ENCODE measurements at regions not wholly inside any gene's neighbourhood (a gene's known extent, or its start where the extent isn't known, plus 50 kb on each side); places are given as distances from the start of the nearest gene placed in this dataset.
A peak's percentile ranks its signal among the peaks of the same experiment; 100 is the strongest.

DNA sequence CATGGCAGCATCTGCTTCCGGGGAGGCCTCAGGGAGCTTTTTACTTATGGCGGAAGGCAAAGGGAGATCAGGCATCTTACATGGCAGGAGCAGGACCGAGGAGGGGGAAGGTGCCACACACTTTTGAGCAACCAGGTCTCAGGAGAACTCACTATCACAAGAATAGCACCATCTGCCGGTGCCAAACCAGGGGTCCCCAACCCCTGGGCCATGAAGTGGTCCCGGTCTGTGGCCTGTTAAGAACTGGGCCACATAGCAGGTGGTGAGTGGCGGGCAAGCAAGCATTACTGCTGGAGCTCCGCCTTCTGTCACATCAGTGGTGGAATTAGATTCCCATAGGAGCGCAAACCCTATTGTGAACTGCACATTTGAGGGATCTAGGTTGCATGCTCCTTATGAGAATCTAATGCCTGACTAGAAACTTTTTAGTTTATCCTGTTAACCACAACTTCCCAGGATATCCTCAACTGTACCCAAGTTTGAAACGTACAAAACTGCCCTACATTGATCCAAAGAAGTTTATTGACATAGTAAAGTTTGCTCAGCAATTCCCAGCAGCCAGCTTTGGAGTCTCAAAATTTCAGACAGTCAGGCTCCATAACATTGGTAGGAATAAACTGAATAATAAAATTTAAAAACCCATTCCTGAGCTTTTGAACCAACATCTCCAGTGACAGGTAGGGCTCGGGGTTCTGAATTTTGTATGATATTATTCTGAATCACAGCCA, 228.4 kb upstream of the TAC1 start:
- no peak overlapping the region for H3K27ac ChIP-seq (ENCODE audit: low read depth, low read length, severe bottlenecking)
- no peaks in the 10 kb centered on the region for H3K4me1 ChIP-seq (ENCODE audit: control insufficient read depth, insufficient read depth, low read length, poor library complexity, severe bottlenecking)
- no peaks in the 10 kb centered on the region for H3K36me3 ChIP-seq (ENCODE audit: control insufficient read depth, insufficient read depth, low read length)
- H3K9me3 ChIP-seq (ENCODE audit: control insufficient read depth, low read length): no peaks in the 10 kb centered on the region
- no peak overlapping the region for H3K4me3 ChIP-seq (ENCODE audit: extremely low read depth, insufficient read depth, low read length, poor library complexity, severe bottlenecking)
- WGBS, 2 experiments (ENCODE audit: insufficient coverage in 2 of 2): 82 to 88% methylated on average over 6 to 8 of the region's 10 CpGs

DNA sequence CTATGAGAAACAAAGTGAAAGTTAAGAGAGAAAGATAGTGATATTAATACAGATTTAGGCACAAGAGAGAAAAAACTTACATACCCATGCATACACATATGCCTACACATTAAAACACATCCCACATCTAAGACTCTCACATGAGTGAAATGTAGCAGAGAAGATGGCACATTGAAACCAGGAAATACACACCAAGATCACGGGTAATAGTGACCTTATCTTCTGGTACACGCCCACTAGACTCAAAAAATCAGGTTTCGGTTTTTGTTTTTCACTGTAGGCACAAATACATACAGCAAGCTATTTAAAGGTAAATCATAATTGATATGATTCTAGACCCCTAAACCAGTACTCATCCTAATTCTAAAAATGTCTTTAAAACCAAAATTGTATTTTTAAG, 225.2 kb upstream of the TAC1 start:
- no peak overlapping the region for H3K27ac ChIP-seq (ENCODE audit: low read depth, low read length, severe bottlenecking)
- no peak overlapping the region for H3K4me3 ChIP-seq (ENCODE audit: extremely low read depth, insufficient read depth, low read length, poor library complexity, severe bottlenecking)
- H3K36me3 ChIP-seq (ENCODE audit: control insufficient read depth, insufficient read depth, low read length): no peaks in the 10 kb centered on the region
- peaks cover 4% of the 10 kb centered on the region for H3K4me1 ChIP-seq (ENCODE audit: control insufficient read depth, insufficient read depth, low read length, poor library complexity, severe bottlenecking)
- no peaks in the 10 kb centered on the region for H3K9me3 ChIP-seq (ENCODE audit: control insufficient read depth, low read length)
- 80 to 82% methylated on average over 1 to 2 of the region's 3 CpGs for WGBS, 2 experiments (ENCODE audit: insufficient coverage in 2 of 2)

DNA sequence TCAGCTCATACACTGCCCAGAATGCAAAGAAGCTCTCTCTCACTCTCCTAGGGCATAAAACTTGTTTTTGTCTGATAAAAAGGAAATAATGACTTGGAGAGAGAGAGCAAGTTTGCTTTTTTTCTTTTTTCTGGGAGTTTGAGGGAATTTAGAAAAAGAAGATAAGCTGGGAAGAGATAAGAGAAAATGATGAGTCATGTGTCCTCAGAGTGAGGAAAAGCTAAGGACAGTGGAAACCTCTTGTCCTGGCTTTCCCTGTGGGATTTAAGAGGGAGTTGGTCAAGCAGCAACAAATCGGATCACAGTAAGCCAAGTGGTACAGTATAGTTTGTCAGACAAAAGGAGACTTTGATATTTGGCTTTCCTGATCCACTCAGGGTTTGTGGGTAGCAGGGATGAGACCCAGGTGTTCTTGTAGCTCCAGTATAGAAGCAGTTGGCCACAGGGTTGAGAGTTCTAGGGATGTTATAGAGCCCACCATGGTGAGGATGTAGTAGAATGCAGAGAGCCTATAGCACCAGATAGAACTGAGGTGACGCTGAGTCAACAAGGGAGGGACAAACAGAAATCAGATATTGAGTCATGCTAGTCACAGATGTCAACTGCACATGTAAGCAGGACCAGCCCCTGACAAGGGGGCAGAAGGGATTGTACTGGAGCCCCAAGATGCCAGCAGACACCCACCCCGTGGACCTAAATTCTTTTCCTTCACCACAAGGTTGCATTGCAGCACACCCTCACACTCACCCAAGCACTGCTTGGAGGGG, 219.3 kb upstream of the TAC1 start:
- Histone ChIP-seq H3K36me3 (ENCODE audit: control insufficient read depth, insufficient read depth, low read length) (no peaks in the 10 kb centered on the region), H3K4me1 (ENCODE audit: control insufficient read depth, insufficient read depth, low read length, poor library complexity, severe bottlenecking) (peaks cover 7% of the 10 kb centered on the region), H3K9me3 (ENCODE audit: control insufficient read depth, low read length) (no peaks in the 10 kb centered on the region), H3K4me3 (ENCODE audit: extremely low read depth, insufficient read depth, low read length, poor library complexity, severe bottlenecking) (no peak overlapping the region), H3K27ac (ENCODE audit: low read depth, low read length, severe bottlenecking) (peak overlapping the region; percentile 36)
- WGBS, 2 experiments (ENCODE audit: insufficient coverage in 2 of 2): 83% methylated on average over 1 to 2 of the region's 3 CpGs

DNA sequence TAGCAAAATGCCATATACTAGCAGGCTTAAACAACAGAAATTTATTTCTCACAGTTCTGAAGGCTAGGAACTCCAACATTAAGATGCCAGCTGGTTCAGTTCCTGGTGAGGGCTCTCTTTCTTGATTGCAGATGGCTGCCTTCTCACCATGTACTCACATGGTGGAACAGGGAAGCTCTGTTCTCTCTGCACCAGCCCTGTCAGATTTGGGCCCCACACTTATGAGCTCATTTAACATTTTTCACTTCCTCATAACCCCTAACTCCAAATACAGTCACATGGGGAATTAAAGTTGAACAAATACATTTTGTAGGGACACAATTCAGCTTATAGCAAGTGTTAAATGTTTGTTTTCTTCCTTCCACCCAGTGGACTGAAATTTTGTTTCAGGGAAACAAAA, 218.6 kb upstream of the TAC1 start:
- Histone ChIP-seq H3K4me1 (ENCODE audit: control insufficient read depth, insufficient read depth, low read length, poor library complexity, severe bottlenecking) (peaks cover 7% of the 10 kb centered on the region), H3K27ac (ENCODE audit: low read depth, low read length, severe bottlenecking) (no peak overlapping the region), H3K4me3 (ENCODE audit: extremely low read depth, insufficient read depth, low read length, poor library complexity, severe bottlenecking) (no peak overlapping the region), H3K9me3 (ENCODE audit: control insufficient read depth, low read length) (no peaks in the 10 kb centered on the region), H3K36me3 (ENCODE audit: control insufficient read depth, insufficient read depth, low read length) (no peaks in the 10 kb centered on the region)

DNA sequence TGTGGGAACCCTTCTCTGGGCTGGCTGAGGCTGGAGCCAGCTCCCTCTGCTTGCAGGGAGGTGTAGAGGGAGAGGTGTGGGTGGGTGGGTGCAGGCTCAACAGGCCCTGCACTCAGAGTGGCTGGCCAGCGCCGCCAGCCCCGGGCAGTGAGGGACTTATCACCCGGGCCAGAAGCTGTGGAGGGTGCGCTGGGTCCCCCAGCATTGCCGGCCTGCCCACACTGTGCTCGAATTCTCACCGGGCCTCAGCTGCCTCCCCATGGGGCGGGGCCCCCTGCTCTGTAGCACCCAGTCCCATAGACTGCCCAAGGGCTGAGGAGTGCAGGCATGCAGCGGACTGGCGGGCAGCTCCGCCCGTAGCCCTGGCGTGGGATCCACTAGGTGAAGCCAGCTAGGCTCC, 190.7 kb upstream of the TAC1 start:
- Histone ChIP-seq H3K4me3 (ENCODE audit: extremely low read depth, insufficient read depth, low read length, poor library complexity, severe bottlenecking) (no peak overlapping the region), H3K9me3 (ENCODE audit: control insufficient read depth, low read length) (no peaks in the 10 kb centered on the region), H3K27ac (ENCODE audit: low read depth, low read length, severe bottlenecking) (no peak overlapping the region), H3K36me3 (ENCODE audit: control insufficient read depth, insufficient read depth, low read length) (no peaks in the 10 kb centered on the region), H3K4me1 (ENCODE audit: control insufficient read depth, insufficient read depth, low read length, poor library complexity, severe bottlenecking) (no peaks in the 10 kb centered on the region)
- WGBS, 2 experiments (ENCODE audit: insufficient coverage in 2 of 2): 93 to 95% methylated on average over 9 to 10 of the region's 14 CpGs

DNA sequence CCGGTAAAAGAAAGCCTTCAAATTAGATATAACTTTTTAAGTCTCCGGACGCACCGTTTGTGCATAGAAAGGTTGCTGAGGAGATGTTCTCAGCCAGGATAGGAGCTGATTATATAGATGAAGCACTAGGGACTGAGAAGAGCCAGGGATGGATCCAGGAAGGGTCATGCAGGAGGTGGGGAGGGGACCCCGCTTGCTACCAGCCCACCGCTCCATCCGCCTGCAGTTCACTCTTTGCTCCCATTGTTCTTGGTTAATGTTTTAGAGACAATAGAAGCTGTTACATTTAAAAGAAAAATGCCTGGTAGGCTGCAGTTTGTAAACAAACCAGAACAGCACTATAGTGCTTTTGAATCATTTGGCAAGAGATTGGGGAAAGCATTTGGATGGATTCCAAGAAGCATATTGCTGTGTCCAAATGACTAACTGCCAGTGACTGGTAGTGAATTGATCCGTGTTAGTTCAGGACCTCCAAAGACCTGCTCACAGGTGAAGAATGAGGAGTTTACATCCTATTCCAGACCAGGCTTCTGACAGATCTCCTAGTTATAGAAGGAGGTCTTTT, 175.9 kb upstream of the TAC1 start:
- no peaks in the 10 kb centered on the region for H3K36me3 ChIP-seq (ENCODE audit: control insufficient read depth, insufficient read depth, low read length)
- 76 to 90% methylated on average over 4 to 6 of the region's 8 CpGs for WGBS, 2 experiments (ENCODE audit: insufficient coverage in 2 of 2)
- H3K27ac ChIP-seq (ENCODE audit: low read depth, low read length, severe bottlenecking): no peak overlapping the region
- H3K4me3 ChIP-seq (ENCODE audit: extremely low read depth, insufficient read depth, low read length, poor library complexity, severe bottlenecking): no peak overlapping the region
- H3K4me1 ChIP-seq (ENCODE audit: control insufficient read depth, insufficient read depth, low read length, poor library complexity, severe bottlenecking): no peaks in the 10 kb centered on the region
- H3K9me3 ChIP-seq (ENCODE audit: control insufficient read depth, low read length): no peaks in the 10 kb centered on the region

DNA sequence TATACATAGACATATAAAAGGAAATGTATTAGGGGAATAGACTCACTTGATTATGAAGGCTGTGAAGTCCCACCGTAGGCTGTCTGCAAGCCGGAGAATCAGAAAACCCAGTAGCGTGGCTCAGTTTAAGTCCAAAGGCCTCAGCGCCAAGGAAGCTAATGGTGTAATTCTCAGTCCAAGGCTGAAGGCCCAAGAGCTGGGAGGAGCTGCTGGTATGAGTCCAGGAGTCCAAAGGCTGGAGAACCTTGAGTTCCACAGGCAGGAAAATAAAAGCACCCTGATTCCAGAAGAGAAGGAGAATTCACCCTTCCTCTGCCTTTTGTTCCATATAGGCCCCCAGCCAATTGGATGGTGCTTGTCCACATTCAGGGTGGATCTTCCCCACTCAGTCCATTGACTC, 166.2 kb upstream of the TAC1 start:
- Histone ChIP-seq H3K4me1 (ENCODE audit: control insufficient read depth, insufficient read depth, low read length, poor library complexity, severe bottlenecking) (no peaks in the 10 kb centered on the region), H3K36me3 (ENCODE audit: control insufficient read depth, insufficient read depth, low read length) (no peaks in the 10 kb centered on the region), H3K4me3 (ENCODE audit: extremely low read depth, insufficient read depth, low read length, poor library complexity, severe bottlenecking) (no peak overlapping the region), H3K9me3 (ENCODE audit: control insufficient read depth, low read length) (no peaks in the 10 kb centered on the region), H3K27ac (ENCODE audit: low read depth, low read length, severe bottlenecking) (no peak overlapping the region)
- WGBS, 2 experiments (ENCODE audit: insufficient coverage in 2 of 2): 87 to 94% methylated on average over 4 of the region's 4 CpGs

DNA sequence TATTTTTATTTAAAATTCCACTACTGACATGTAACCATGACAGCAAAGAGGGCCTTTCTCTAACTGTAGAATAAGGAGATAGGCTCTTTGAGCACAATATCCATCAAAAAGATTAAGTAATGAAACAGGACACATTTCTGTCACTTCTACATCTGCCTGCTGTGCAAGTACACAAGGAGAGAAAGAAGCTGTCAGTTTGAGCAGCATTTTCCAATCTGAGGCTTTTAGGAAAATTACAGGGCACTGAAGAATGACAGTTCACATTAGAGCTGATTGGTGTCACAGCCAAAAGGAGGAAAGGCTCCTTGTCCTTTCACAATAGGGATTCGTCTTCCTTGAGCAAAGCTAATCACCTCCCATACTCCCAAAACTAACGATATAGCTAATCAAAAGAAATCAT, 158.8 kb upstream of the TAC1 start:
- Histone ChIP-seq H3K9me3 (ENCODE audit: control insufficient read depth, low read length) (no peaks in the 10 kb centered on the region), H3K4me3 (ENCODE audit: extremely low read depth, insufficient read depth, low read length, poor library complexity, severe bottlenecking) (no peak overlapping the region), H3K4me1 (ENCODE audit: control insufficient read depth, insufficient read depth, low read length, poor library complexity, severe bottlenecking) (no peaks in the 10 kb centered on the region), H3K27ac (ENCODE audit: low read depth, low read length, severe bottlenecking) (no peak overlapping the region), H3K36me3 (ENCODE audit: control insufficient read depth, insufficient read depth, low read length) (no peaks in the 10 kb centered on the region)
- WGBS, 2 experiments (ENCODE audit: insufficient coverage in 2 of 2): no CpG with 5 or more reads among the region's 2 CpGs

DNA sequence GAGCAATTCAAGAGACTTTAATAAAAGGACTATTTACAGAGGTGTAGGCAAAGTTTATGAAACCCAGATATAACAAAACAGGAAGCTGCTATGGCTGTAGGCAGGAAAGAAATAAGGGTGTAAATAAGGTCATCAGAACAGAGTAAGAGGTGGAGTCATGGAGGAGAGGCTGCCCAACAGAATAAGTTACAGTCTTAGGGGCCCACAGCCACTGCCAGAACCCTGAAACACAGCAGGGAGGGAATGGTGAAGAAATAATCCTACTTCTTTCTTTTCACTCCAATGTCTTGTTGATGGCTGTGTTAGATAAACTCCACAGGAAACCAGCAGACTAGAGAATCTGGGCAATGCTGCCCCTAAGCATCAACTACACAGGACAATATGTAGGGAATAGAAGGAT, 155.8 kb upstream of the TAC1 start:
- no peak overlapping the region for H3K4me3 ChIP-seq (ENCODE audit: extremely low read depth, insufficient read depth, low read length, poor library complexity, severe bottlenecking)
- H3K36me3 ChIP-seq (ENCODE audit: control insufficient read depth, insufficient read depth, low read length): no peaks in the 10 kb centered on the region
- H3K4me1 ChIP-seq (ENCODE audit: control insufficient read depth, insufficient read depth, low read length, poor library complexity, severe bottlenecking): no peaks in the 10 kb centered on the region
- H3K27ac ChIP-seq (ENCODE audit: low read depth, low read length, severe bottlenecking): no peak overlapping the region
- no peaks in the 10 kb centered on the region for H3K9me3 ChIP-seq (ENCODE audit: control insufficient read depth, low read length)

DNA sequence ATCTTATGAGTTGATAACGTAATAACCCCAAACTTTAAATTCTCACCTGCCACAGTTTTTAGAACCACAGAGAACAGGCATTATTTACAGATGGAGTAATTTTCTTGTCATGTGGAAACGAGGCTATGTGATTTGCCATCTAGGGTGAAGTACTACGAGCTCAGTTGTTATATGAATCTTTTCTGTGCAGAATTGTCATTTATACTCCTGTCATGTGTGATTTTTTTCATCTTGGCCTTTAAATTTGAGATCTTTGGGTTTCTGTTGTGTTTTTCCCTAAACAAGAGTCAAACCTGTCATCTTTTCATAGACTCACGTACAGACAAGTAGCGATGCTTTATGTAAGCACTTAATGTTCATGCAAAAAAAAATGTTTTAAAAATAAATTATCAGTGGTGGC, 153.7 kb upstream of the TAC1 start:
- Histone ChIP-seq H3K27ac (ENCODE audit: low read depth, low read length, severe bottlenecking) (no peak overlapping the region), H3K4me1 (ENCODE audit: control insufficient read depth, insufficient read depth, low read length, poor library complexity, severe bottlenecking) (no peaks in the 10 kb centered on the region), H3K4me3 (ENCODE audit: extremely low read depth, insufficient read depth, low read length, poor library complexity, severe bottlenecking) (no peak overlapping the region), H3K9me3 (ENCODE audit: control insufficient read depth, low read length) (no peaks in the 10 kb centered on the region), H3K36me3 (ENCODE audit: control insufficient read depth, insufficient read depth, low read length) (no peaks in the 10 kb centered on the region)
- 93 to 100% methylated on average over 1 to 2 of the region's 5 CpGs for WGBS, 2 experiments (ENCODE audit: insufficient coverage in 2 of 2)

DNA sequence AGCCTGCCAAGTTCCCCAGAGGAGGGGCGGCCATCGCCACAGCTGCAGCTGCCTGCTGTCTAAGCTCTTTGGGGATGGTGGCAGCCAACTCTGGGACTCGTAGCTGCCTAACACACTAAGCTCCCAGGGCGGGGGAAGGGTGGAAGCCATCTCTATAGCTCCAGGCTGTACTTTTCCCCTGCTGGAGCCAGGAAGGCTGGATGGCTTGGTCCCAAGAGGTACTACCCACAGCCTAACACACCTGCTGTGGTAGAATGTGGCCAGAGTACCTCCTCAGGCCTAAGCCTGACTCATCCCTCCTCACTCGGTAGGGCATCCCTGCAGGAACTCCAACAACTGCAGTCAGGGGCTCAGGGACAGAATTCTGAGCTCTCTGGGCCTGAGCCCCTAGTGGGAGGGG, 151.7 kb upstream of the TAC1 start:
- WGBS, 2 experiments (ENCODE audit: insufficient coverage in 2 of 2): 74 to 87% methylated on average over 4 of the region's 5 CpGs
- no peak overlapping the region for H3K27ac ChIP-seq (ENCODE audit: low read depth, low read length, severe bottlenecking)
- no peaks in the 10 kb centered on the region for H3K9me3 ChIP-seq (ENCODE audit: control insufficient read depth, low read length)
- H3K36me3 ChIP-seq (ENCODE audit: control insufficient read depth, insufficient read depth, low read length): no peaks in the 10 kb centered on the region
- no peak overlapping the region for H3K4me3 ChIP-seq (ENCODE audit: extremely low read depth, insufficient read depth, low read length, poor library complexity, severe bottlenecking)
- no peaks in the 10 kb centered on the region for H3K4me1 ChIP-seq (ENCODE audit: control insufficient read depth, insufficient read depth, low read length, poor library complexity, severe bottlenecking)
